DOHH2 (cell line): ENCODE measurements at regions not wholly inside any gene's neighbourhood (a gene's known extent, or its start where the extent isn't known, plus 50 kb on each side); places are given as distances from the start of the nearest gene placed in this dataset.

ENCODE experiments used
- H3F3A ChIP-seq: fragments of 200-600 bp; sonication (generic), shearing (Covaris generic); 2 replicates; pipeline ENCODE4 v1.6.0; 2016; ENCODE audit warnings: antibody characterized with exemption, mild to moderate bottlenecking; ENCODE audit not compliant: control insufficient read depth, insufficient read depth
- H3K27ac ChIP-seq: fragments of 200-600 bp; sonication (generic); 2 replicates; pipeline ENCODE4 v1.5.1; 2014; ENCODE audit warnings: low read depth, mild to moderate bottlenecking, low read length, moderate library complexity
- H3K27me3 ChIP-seq: fragments of 200-600 bp; sonication (generic); 2 replicates; pipeline ENCODE4 v1.6.1; 2014; ENCODE audit warnings: mild to moderate bottlenecking, low read length, mixed read lengths; ENCODE audit not compliant: control insufficient read depth
- H3K36me3 ChIP-seq: fragments of 200-600 bp; sonication (generic); 2 replicates; pipeline ENCODE4 v1.6.1; 2014; ENCODE audit warnings: mild to moderate bottlenecking, low read length, moderate library complexity, mixed read lengths; ENCODE audit not compliant: control insufficient read depth
- H3K4me1 ChIP-seq: fragments of 200-600 bp; sonication (generic); 2 replicates; pipeline ENCODE4 v1.6.1; 2014; ENCODE audit warnings: mild to moderate bottlenecking, low read length, mixed read lengths; ENCODE audit not compliant: control insufficient read depth
- H3K4me2 ChIP-seq: fragments of 200-600 bp; sonication (generic); 2 replicates; pipeline ENCODE4 v1.6.0; 2014; ENCODE audit warnings: mild to moderate bottlenecking, low read length, moderate library complexity
- H3K4me3 ChIP-seq: fragments of 200-600 bp; sonication (generic); 2 replicates; pipeline ENCODE4 v1.5.1; 2014; ENCODE audit warnings: mild to moderate bottlenecking, low read length, mixed read lengths
- H3K79me2 ChIP-seq: fragments of 200-600 bp; sonication (generic); 2 replicates; pipeline ENCODE4 v1.6.1; 2014; ENCODE audit warnings: mild to moderate bottlenecking, low read length, mixed read lengths; ENCODE audit not compliant: control insufficient read depth
- H3K9me2 ChIP-seq: fragments of 200-600 bp; sonication (generic); replicated peaks from 2 replicates; pipeline ENCODE4 v1.6.1; 2014; ENCODE audit warnings: mild to moderate bottlenecking, low read length, mixed read lengths; ENCODE audit not compliant: control insufficient read depth
- H3K9me3 ChIP-seq: fragments of 200-600 bp; sonication (generic); 2 replicates; pipeline ENCODE4 v1.6.1; 2014; ENCODE audit warnings: antibody characterized with exemption, low read length, mixed read lengths; ENCODE audit not compliant: control insufficient read depth, insufficient read depth
- H4K20me1 ChIP-seq: fragments of 200-600 bp; sonication (generic); 2 replicates; pipeline ENCODE4 v1.6.0; 2014; ENCODE audit warnings: low read depth, mild to moderate bottlenecking, antibody characterized with exemption, low read length, moderate library complexity; ENCODE audit not compliant: control insufficient read depth, insufficient read depth
- CTCF ChIP-seq: fragments of 200-600 bp; sonication (generic); IDR thresholded peaks from one replicate; pipeline ENCODE4 v1.5.1; 2014; ENCODE audit warnings: antibody characterized with exemption, mild to moderate bottlenecking, low read depth, low read length; ENCODE audit not compliant: poor library complexity, severe bottlenecking
- EZH2phosphoT487 ChIP-seq: fragments of 200-600 bp; sonication (generic); IDR thresholded peaks from 2 replicates; pipeline ENCODE4 v1.6.1; 2017; ENCODE audit warnings: borderline replicate concordance, mild to moderate bottlenecking, antibody characterized with exemption, low read length, moderate library complexity, mixed read lengths

- no peaks in the 10 kb centered on the region for H3K79me2 ChIP-seq
- no peaks in the 10 kb centered on the region for H3K4me1 ChIP-seq
- no peaks in the 10 kb centered on the region for H3F3A ChIP-seq
- no peaks in the 10 kb centered on the region for H3K9me2 ChIP-seq
- H3K27ac ChIP-seq, result no peak overlapping the region
- H3K27me3 ChIP-seq, result no peaks in the 10 kb centered on the region
- no peaks in the 10 kb centered on the region for H3K9me3 ChIP-seq
- no peak overlapping the region for H3K4me3 ChIP-seq
- no peaks in the 10 kb centered on the region for H3K36me3 ChIP-seq
- TF ChIP-seq EZH2phosphoT487, result no peak
- no peak for TF ChIP-seq CTCF
- H3K4me2 ChIP-seq, result no peak overlapping the region
- no peaks in the 10 kb centered on the region for H4K20me1 ChIP-seq
These were observed 829.3 kb upstream of the CITED2 start for GRCh38 chr6:140203661-140204147.

GRCh38 chr6:140202964-140203515, 828.6 kb upstream of the CITED2 start:
- Histone ChIP-seq H3K27me3 (no peaks in the 10 kb centered on the region), H3K4me1 (no peaks in the 10 kb centered on the region), H3K9me3 (no peaks in the 10 kb centered on the region), H3F3A (no peaks in the 10 kb centered on the region), H3K4me3 (no peak overlapping the region), H3K27ac (no peak overlapping the region), H3K9me2 (no peaks in the 10 kb centered on the region), H3K36me3 (no peaks in the 10 kb centered on the region), H3K79me2 (no peaks in the 10 kb centered on the region), H3K4me2 (no peak overlapping the region), H4K20me1 (no peaks in the 10 kb centered on the region)
- TF ChIP-seq EZH2phosphoT487 (no peak), CTCF (no peak)

- TF ChIP-seq CTCF, result no peak
- TF ChIP-seq EZH2phosphoT487, result no peak
- no peaks in the 10 kb centered on the region for H3K27me3 ChIP-seq
- no peaks in the 10 kb centered on the region for H3K4me1 ChIP-seq
- no peaks in the 10 kb centered on the region for H4K20me1 ChIP-seq
- H3K9me3 ChIP-seq, result no peaks in the 10 kb centered on the region
- no peaks in the 10 kb centered on the region for H3F3A ChIP-seq
- H3K36me3 ChIP-seq, result no peaks in the 10 kb centered on the region
- H3K79me2 ChIP-seq, result no peaks in the 10 kb centered on the region
- H3K4me3 ChIP-seq, result no peak overlapping the region
- H3K9me2 ChIP-seq, result no peaks in the 10 kb centered on the region
- H3K4me2 ChIP-seq, result no peak overlapping the region
- no peak overlapping the region for H3K27ac ChIP-seq
These were observed 827.5 kb upstream of the CITED2 start for GRCh38 chr6:140201787-140202458.
